A673 (cell line): ENCODE measurements at regions not wholly inside any gene's neighbourhood (a gene's known extent, or its start where the extent isn't known, plus 50 kb on each side); places are given as distances from the start of the nearest gene placed in this dataset.
A peak's percentile ranks its signal among the peaks of the same experiment; 100 is the strongest.
"Not testable (repeated sequence)": the region's sequence is repeated elsewhere in the genome, so short reads cannot be mapped to it uniquely, and the experiment has no call there.

Experiments
- BruUV-seq: library from RNA; stranded (reverse); fragments of 400-500 nt; replicated peaks from 2 replicates; lab custom pipeline; 2021; lab: Mats Ljungman, UMichigan
- CTCF ChIA-PET: fragments of 300-600 bp; sonication (Branson Sonifier 250); formaldehyde crosslinking; loops from one replicate; lab custom pipeline; 2022; ENCODE audit warnings: antibody characterized with exemption; lab: Charles Lee
- POLR2A ChIA-PET: fragments of 300-600 bp; sonication (Branson Sonifier 250); formaldehyde crosslinking; loops from one replicate; lab custom pipeline; 2022; ENCODE audit warnings: antibody characterized with exemption; ENCODE audit not compliant: low non-redundant PET; lab: Charles Lee
- DNase-seq: peaks from one replicate; pipeline ENCODE4 v3.0.0-alpha.2; 2015; ENCODE audit warnings: low spot score
- H3K27ac ChIP-seq: fragments of 200-600 bp; sonication (generic); 2 replicates; pipeline ENCODE4 v1.5.1; 2016; ENCODE audit warnings: mixed run types, low read depth, mild to moderate bottlenecking, mixed read lengths, antibody characterized with exemption, low read length; ENCODE audit not compliant: poor library complexity, severe bottlenecking
- H3K27me3 ChIP-seq: fragments of 200-600 bp; sonication (generic); replicated peaks from 2 replicates; pipeline ENCODE4 v1.6.1; 2017; ENCODE audit warnings: mixed run types, low read depth, mild to moderate bottlenecking, mixed read lengths, antibody characterized with exemption, low read length; ENCODE audit not compliant: insufficient read depth, poor library complexity
- H3K36me3 ChIP-seq: fragments of 200-600 bp; sonication (generic); 2 replicates; pipeline ENCODE4 v1.6.1; 2016; ENCODE audit warnings: mixed run types, mild to moderate bottlenecking, mixed read lengths, antibody characterized with exemption, low read length; ENCODE audit not compliant: insufficient read depth, poor library complexity, severe bottlenecking
- H3K4me1 ChIP-seq: fragments of 200-600 bp; sonication (generic); 2 replicates; pipeline ENCODE4 v1.6.1; 2017; ENCODE audit warnings: mixed run types, mild to moderate bottlenecking, mixed read lengths, antibody characterized with exemption, low read length; ENCODE audit not compliant: insufficient read depth, poor library complexity, severe bottlenecking
- H3K4me3 ChIP-seq: fragments of 200-600 bp; sonication (generic); 2 replicates; pipeline ENCODE4 v1.5.1; 2016; ENCODE audit warnings: low read depth, mixed run types, mild to moderate bottlenecking, mixed read lengths, low read length; ENCODE audit not compliant: poor library complexity, severe bottlenecking
- H3K9me3 ChIP-seq: fragments of 200-600 bp; sonication (generic); 2 replicates; pipeline ENCODE4 v1.6.1; 2016; ENCODE audit warnings: mixed run types, low read depth, mild to moderate bottlenecking, mixed read lengths, antibody characterized with exemption, low read length; ENCODE audit not compliant: poor library complexity, severe bottlenecking
- EZH2 ChIP-seq: fragments of 200-600 bp; sonication (generic); IDR thresholded peaks from 2 replicates; pipeline ENCODE4 v1.6.1; 2017; ENCODE audit warnings: borderline replicate concordance, low read depth, mild to moderate bottlenecking, mixed read lengths, antibody characterized with exemption, low read length; ENCODE audit not compliant: poor library complexity, severe bottlenecking
- intact Hi-C: fragments of 100-400 bp; cut with micrococcal nuclease; formaldehyde crosslinking; loops from one replicate; pipeline ENCODE4 v1.10.0; 2022; ENCODE audit not compliant: unreplicated experiment
- TF ChIP-seq, protein P1 (sequence below): fragments of 300-800, 200-600 bp; sonication (generic); conservative IDR thresholded peaks from 2 replicates; pipeline ENCODE4 v1.5.1; 2017; ENCODE audit warnings: low read depth, mild to moderate bottlenecking, antibody characterized with exemption, low read length, moderate library complexity, mixed read lengths

DNA sequence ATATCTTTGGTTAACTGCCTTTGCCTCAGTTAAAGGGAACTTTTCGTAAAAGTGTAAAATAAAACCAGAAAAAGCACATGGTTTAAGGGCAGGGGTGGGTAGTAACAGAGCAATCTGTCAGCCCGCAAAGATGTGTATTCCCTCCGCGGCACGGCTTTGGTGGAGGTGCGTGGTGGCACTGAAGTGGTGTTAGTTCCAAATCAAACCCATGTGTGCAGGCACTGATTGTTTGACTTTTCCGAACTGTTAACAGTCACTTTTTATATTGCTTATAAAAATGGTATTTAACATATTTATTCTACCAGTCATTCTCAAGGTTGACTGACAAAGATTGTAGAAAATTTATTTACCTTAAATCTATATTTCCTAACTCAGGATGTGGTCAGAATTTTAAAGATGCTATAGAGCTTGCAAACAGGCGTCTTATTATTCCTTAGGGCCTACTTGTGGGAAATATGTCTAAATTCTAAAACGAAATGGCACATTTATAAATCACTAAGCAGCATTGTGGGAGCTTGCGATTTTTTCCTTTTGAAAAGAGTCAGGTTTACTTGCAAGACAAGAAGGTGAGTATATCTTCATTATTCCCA is 272.7 kb upstream of the PCDH18 start:
- TF ChIP-seq, protein P1, sequence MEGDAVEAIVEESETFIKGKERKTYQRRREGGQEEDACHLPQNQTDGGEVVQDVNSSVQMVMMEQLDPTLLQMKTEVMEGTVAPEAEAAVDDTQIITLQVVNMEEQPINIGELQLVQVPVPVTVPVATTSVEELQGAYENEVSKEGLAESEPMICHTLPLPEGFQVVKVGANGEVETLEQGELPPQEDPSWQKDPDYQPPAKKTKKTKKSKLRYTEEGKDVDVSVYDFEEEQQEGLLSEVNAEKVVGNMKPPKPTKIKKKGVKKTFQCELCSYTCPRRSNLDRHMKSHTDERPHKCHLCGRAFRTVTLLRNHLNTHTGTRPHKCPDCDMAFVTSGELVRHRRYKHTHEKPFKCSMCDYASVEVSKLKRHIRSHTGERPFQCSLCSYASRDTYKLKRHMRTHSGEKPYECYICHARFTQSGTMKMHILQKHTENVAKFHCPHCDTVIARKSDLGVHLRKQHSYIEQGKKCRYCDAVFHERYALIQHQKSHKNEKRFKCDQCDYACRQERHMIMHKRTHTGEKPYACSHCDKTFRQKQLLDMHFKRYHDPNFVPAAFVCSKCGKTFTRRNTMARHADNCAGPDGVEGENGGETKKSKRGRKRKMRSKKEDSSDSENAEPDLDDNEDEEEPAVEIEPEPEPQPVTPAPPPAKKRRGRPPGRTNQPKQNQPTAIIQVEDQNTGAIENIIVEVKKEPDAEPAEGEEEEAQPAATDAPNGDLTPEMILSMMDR = no peak
- ChIA-PET POLR2A (no interaction called here), CTCF (no interaction called here)
- no peaks in the 10 kb centered on the region for H3K36me3 ChIP-seq
- no peak overlapping the region for H3K27ac ChIP-seq
- H3K9me3 ChIP-seq = no peaks in the 10 kb centered on the region
- H3K4me3 ChIP-seq = no peak overlapping the region
- no peak for DNase-seq
- H3K4me1 ChIP-seq = no peaks in the 10 kb centered on the region
- BruUV-seq = no TSS peak
- H3K27me3 ChIP-seq = no peaks in the 10 kb centered on the region
- intact Hi-C loops = no loop called here

DNA sequence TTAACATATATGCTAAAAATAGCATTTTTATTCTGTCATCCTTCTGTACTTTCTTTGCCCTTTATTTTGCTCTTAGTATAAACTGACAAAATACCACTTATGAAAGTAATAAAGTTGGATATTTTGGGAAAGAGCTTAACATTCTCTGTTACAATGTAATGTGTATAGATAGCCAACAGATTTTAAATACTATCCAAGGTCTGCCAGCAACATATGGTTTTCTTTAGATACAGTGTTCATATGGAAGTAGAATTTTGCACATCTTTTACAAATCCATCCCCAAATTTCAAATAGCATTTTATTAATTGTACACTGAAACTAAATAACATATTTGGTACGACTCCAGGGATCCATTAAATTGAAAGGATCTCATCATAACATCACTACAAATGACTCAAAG is 268.6 kb upstream of the PCDH18 start:
- Histone ChIP-seq H3K27me3 (no peaks in the 10 kb centered on the region), H3K4me1 (no peaks in the 10 kb centered on the region), H3K27ac (no peak overlapping the region), H3K36me3 (no peaks in the 10 kb centered on the region), H3K4me3 (no peak overlapping the region), H3K9me3 (no peaks in the 10 kb centered on the region)
- no TSS peak for BruUV-seq
- TF ChIP-seq, protein P1 = no peak
- TF ChIP-seq EZH2 = no peak
- intact Hi-C loops = no loop called here
- ChIA-PET POLR2A (no interaction called here), CTCF (no interaction called here)
- DNase-seq = no peak

DNA sequence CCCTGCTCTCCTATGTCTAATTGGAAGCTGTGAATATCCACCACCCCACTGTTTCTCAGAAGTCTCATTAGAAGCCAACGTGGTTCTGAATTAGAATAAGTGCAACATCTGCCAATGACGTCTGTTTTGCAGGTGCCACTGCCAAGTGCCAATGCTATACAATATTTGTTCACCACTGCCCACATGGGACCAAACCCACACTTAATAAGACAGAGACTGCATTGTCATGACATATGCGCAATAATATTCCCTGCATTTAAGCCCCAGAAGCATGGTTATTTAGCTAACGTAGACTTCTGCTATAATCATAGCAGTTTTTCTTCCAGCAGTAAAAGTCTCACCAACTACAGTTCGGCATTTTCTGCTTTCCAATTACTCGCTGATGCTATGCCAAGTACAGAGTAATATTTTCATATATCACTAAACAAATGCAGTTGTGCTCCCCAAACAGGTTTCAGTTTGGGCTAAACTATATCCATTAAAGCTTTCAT is 262.5 kb upstream of the PCDH18 start:
- TF ChIP-seq, protein P1 = no peak
- TF ChIP-seq EZH2 = no peak
- DNase-seq = no peak
- CTCF ChIA-PET = no interaction called here

DNA sequence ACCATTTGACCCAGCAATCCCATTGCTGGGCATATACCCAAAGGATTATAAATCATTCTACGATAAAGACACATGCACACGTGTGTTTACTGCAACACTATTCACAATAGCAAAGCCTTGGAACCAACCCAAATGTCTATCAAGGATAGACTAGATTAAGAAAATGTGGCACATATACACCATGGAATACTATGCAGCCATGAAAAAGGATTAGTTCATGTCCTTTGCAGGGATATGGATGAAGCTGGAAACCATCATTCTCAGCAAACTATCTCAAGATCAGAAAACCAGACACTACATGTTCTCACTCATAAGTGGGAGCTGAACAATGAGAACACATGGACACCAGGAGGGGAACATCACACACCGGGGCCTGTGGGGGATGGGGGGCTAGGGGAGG is 257.0 kb upstream of the PCDH18 start:
- H3K36me3 ChIP-seq, BruUV-seq, H3K4me3 ChIP-seq, intact Hi-C loops, POLR2A ChIA-PET, H3K4me1 ChIP-seq, CTCF ChIA-PET, H3K27ac ChIP-seq, H3K9me3 ChIP-seq, H3K27me3 ChIP-seq, DNase-seq: not testable (repeated sequence)

More for the DNA sequence above, 262.5 kb upstream of the PCDH18 start:
- intact Hi-C loops = no loop called here
- no peaks in the 10 kb centered on the region for H3K27me3 ChIP-seq
- no peak overlapping the region for H3K27ac ChIP-seq
- no TSS peak for BruUV-seq
- H3K4me1 ChIP-seq = no peaks in the 10 kb centered on the region
- no peak overlapping the region for H3K4me3 ChIP-seq
- H3K9me3 ChIP-seq = no peaks in the 10 kb centered on the region
- H3K36me3 ChIP-seq = no peaks in the 10 kb centered on the region
- POLR2A ChIA-PET = interaction anchor here (0.7 kb wide), 1 partner anchor 671 kb away, joined by 20 read pairs; no protein-coding TSS in a partner anchor

DNA sequence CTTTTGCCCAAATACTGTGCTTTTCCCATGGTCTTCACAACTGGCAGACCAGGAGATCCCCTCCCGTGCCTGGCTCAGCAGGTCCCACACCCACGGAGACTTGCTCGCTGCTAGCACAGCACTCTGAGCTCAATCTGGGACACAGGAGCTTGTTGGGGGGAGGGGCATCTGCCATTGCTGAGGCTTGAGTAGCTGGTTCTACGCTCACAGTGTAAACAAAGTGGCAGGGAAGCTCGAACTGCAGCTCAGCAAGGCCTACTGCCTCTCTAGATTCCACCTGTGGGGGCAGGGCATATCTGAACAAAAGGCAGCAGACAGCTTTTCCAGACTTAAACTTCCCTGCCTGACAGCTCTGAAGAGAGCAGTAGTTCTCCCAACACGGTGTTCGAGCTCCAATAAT is 251.6 kb upstream of the PCDH18 start:
- H3K4me3 ChIP-seq, CTCF ChIA-PET, H3K36me3 ChIP-seq, POLR2A ChIA-PET, H3K4me1 ChIP-seq, intact Hi-C loops, H3K27me3 ChIP-seq, BruUV-seq, H3K9me3 ChIP-seq, H3K27ac ChIP-seq: not testable (repeated sequence)
- DNase-seq = peak; percentile 2
